B cell (primary cell): ENCODE measurements at regions not wholly inside any gene's neighbourhood (a gene's known extent, or its start where the extent isn't known, plus 50 kb on each side); places are given as distances from the start of the nearest gene placed in this dataset.

Source experiments
- ATAC-seq: fragments of 200-7000 bp; cut with Tn5 transposase; one replicate; pipeline ENCODE4 v1.10.0; 2021; ENCODE audit warnings: low read depth, mild to moderate bottlenecking, moderate number of reproducible peaks, moderate library complexity
- CTCF ChIA-PET: fragments of 350-600 bp; sonication (Branson Sonifier 250); formaldehyde crosslinking; loops from one replicate; lab custom pipeline; 2021; ENCODE audit warnings: antibody characterized with exemption, inconsistent platforms; lab: Charles Lee
- POLR2A ChIA-PET: fragments of 350-600 bp; sonication (Branson Sonifier 250); formaldehyde crosslinking; loops from one replicate; lab custom pipeline; 2021; ENCODE audit warnings: antibody characterized with exemption; lab: Charles Lee
- DNase-seq: peaks from one replicate; pipeline ENCODE4 v3.0.0; 2013
- H2AFZ ChIP-seq: 2 replicates; pipeline ENCODE4 v1.6.1; 2012; ENCODE audit warnings: mild to moderate bottlenecking, low read depth, low read length; ENCODE audit not compliant: insufficient read depth, poor library complexity, severe bottlenecking
- H3K27ac ChIP-seq, 2 donors: 1 replicate in 1 of 2; 2 replicates in 1 of 2; pipeline ENCODE4 v1.5.1; 2012 to 2013; ENCODE audit warnings: low read length in 2 of 2, mild to moderate bottlenecking in 2 of 2, moderate library complexity in 1 of 2
- H3K27me3 ChIP-seq, 4 experiments: fragments of 200-600 bp in 1 of 4; sonication (generic) in 1 of 4; replicated peaks in 1 of 4; 1 replicate in 2 of 4; 2 replicates in 2 of 4; pipeline versions ENCODE4 v1.6.1 to v1.7.0; 2013 to 2016; ENCODE audit warnings: low read length in 3 of 4, mild to moderate bottlenecking in 2 of 4, mixed read lengths in 1 of 4, moderate library complexity in 1 of 4; ENCODE audit not compliant: insufficient read depth in 4 of 4, control insufficient read depth in 3 of 4; ENCODE audit errors: control extremely low read depth in 1 of 4
- H3K36me3 ChIP-seq, 2 experiments: replicated peaks in 1 of 2; 1 replicate in 1 of 2; 2 replicates in 1 of 2; pipeline versions ENCODE4 v1.6.1 to v1.7.1; 2013; ENCODE audit warnings: low read length in 1 of 2; ENCODE audit not compliant: insufficient read depth in 2 of 2, control insufficient read depth in 1 of 2; ENCODE audit errors: control extremely low read depth in 1 of 2, extremely low read depth in 1 of 2
- H3K4me1 ChIP-seq, 2 donors: fragments of 200-600 bp in 1 of 2; sonication (generic) in 1 of 2; 1 replicate in 1 of 2; 2 replicates in 1 of 2; pipeline versions ENCODE4 v1.5.1 to v1.6.1; 2013 to 2017; ENCODE audit warnings: low read length in 2 of 2; ENCODE audit not compliant: control insufficient read depth in 2 of 2, insufficient read depth in 2 of 2
- H3K4me2 ChIP-seq: replicated peaks from 2 replicates; pipeline ENCODE3; 2012; ENCODE audit warnings: mild to moderate bottlenecking, low read depth, low read length; ENCODE audit not compliant: poor library complexity, severe bottlenecking
- H3K4me3 ChIP-seq, 5 experiments: fragments of 200-600 bp in 1 of 5; sonication (generic) in 1 of 5; 1 replicate in 3 of 5; 2 replicates in 2 of 5; pipeline versions ENCODE4 v1.5.1 to v1.7.0; 2011 to 2016; ENCODE audit warnings: low read length in 4 of 5, mild to moderate bottlenecking in 4 of 5, low read depth in 2 of 5, control low read depth in 1 of 5, moderate library complexity in 1 of 5; ENCODE audit not compliant: insufficient read depth in 1 of 5; ENCODE audit errors: control extremely low read depth in 1 of 5, extremely low read depth in 1 of 5
- H3K79me2 ChIP-seq: fragments of 200-600 bp; sonication (generic); one replicate; pipeline ENCODE4 v1.6.0; 2016; ENCODE audit warnings: low read length; ENCODE audit not compliant: control insufficient read depth, insufficient read depth
- H3K9ac ChIP-seq: fragments of 200-600 bp; sonication (generic); 2 replicates; pipeline ENCODE4 v1.6.1; 2017; ENCODE audit warnings: mild to moderate bottlenecking, low read length, moderate library complexity
- H3K9me3 ChIP-seq, 3 donors: one replicate each; pipeline versions ENCODE4 v1.6.1 to v1.7.1; 2013; ENCODE audit warnings: low read length in 2 of 3; ENCODE audit not compliant: control insufficient read depth in 2 of 3, insufficient read depth in 1 of 3; ENCODE audit errors: control extremely low read depth in 1 of 3
- H4K20me1 ChIP-seq: 2 replicates; pipeline ENCODE4 v1.6.0; 2012; ENCODE audit warnings: mild to moderate bottlenecking, low read length; ENCODE audit not compliant: insufficient read depth, control insufficient read depth, poor library complexity, severe bottlenecking
- H3K27ac Mint-ChIP-seq: one replicate; pipeline ENCODE4 v1.8.0; 2021; ENCODE audit warnings: mixed read lengths
- H3K27me3 Mint-ChIP-seq: one replicate; pipeline ENCODE4 v1.8.0; 2021; ENCODE audit warnings: mixed read lengths
- H3K4me1 Mint-ChIP-seq: one replicate; pipeline ENCODE4 v1.8.0; 2021; ENCODE audit warnings: mixed read lengths
- H3K4me3 Mint-ChIP-seq: one replicate; pipeline ENCODE4 v1.8.0; 2021; ENCODE audit warnings: mixed read lengths
- H3K9me3 Mint-ChIP-seq: one replicate; pipeline ENCODE4 v1.8.0; 2022; ENCODE audit warnings: mixed read lengths; ENCODE audit not compliant: insufficient read depth
- CTCF ChIP-seq: fragments of 200-600 bp; IDR thresholded peaks from one replicate; pipeline ENCODE4 v1.8.0; 2022; ENCODE audit warnings: antibody characterized with exemption, mild to moderate bottlenecking
- EZH2 ChIP-seq: IDR thresholded peaks from 2 replicates; pipeline ENCODE4 v1.6.1; 2012; ENCODE audit warnings: borderline replicate concordance, low read depth, mild to moderate bottlenecking, moderate library complexity, low read length; ENCODE audit not compliant: insufficient read depth, poor library complexity, severe bottlenecking
- WGBS: methylation state at CpG from one replicate; pipeline ENCODE4 v1.1.5; 2013; ENCODE audit warnings: missing lambda C conversion rate; ENCODE audit not compliant: insufficient coverage; 5-methylcytosine and 5-hydroxymethylcytosine counted together
- intact Hi-C: fragments of 100-400 bp; cut with micrococcal nuclease; formaldehyde crosslinking; loops from one replicate; pipeline ENCODE4 v1.10.0; 2022

- intact Hi-C loops = no loop called here
Measured at GRCh38 chr5:51832934-51833470, 449.8 kb downstream of the ISL1 start.

GRCh38 chr5:51838459-51838858 lies 455.2 kb downstream of the ISL1 start:
- Mint-ChIP-seq H3K27me3 (no peaks in the 10 kb centered on the region), H3K4me1 (no peaks in the 10 kb centered on the region), H3K27ac (no peak overlapping the region), H3K9me3 (no peaks in the 10 kb centered on the region), H3K4me3 (no peak overlapping the region)
- Histone ChIP-seq H3K4me1 (no peaks in the 10 kb centered on the region), H3K79me2 (no peaks in the 10 kb centered on the region), H3K27ac (no peak overlapping the region), H3K9me3 (peaks cover 0 to 4% (median 0%) of the 10 kb centered on the region in 3 donors), H4K20me1 (no peaks in the 10 kb centered on the region), H3K9ac (no peak overlapping the region), H3K4me2 (no peak overlapping the region), H3K27me3 (no peaks in the 10 kb centered on the region), H3K36me3 (no peaks in the 10 kb centered on the region), H2AFZ (no peak overlapping the region), H3K4me3 (no peak overlapping the region)
- ChIA-PET CTCF (no interaction called here), POLR2A (no interaction called here)
- intact Hi-C loops = no loop called here
- ATAC-seq (no peak), DNase-seq (no peak)
- no peak for TF ChIP-seq CTCF
- no peak for TF ChIP-seq EZH2
- WGBS = no CpG with 5 or more reads among the region's 2 CpGs

More at GRCh38 chr5:51832934-51833470, 449.8 kb downstream of the ISL1 start:
- H3K27ac Mint-ChIP-seq = no peak overlapping the region
- ChIA-PET CTCF (no interaction called here), POLR2A (no interaction called here)
- Histone ChIP-seq H3K4me2 (no peak overlapping the region), H2AFZ (no peak overlapping the region), H3K27me3 (no peaks in the 10 kb centered on the region), H3K79me2 (no peaks in the 10 kb centered on the region), H3K36me3 (no peaks in the 10 kb centered on the region), H3K9me3 (no peaks in the 10 kb centered on the region), H3K27ac (no peak overlapping the region), H3K9ac (no peak overlapping the region), H3K4me1 (no peaks in the 10 kb centered on the region), H4K20me1 (no peaks in the 10 kb centered on the region), H3K4me3 (no peak overlapping the region)
- no peaks in the 10 kb centered on the region for H3K4me1 Mint-ChIP-seq
- TF ChIP-seq EZH2 (no peak), CTCF (no peak)
- H3K4me3 Mint-ChIP-seq = no peak overlapping the region
- H3K9me3 Mint-ChIP-seq = no peaks in the 10 kb centered on the region
- H3K27me3 Mint-ChIP-seq = no peaks in the 10 kb centered on the region
- ATAC-seq (no peak), DNase-seq (no peak)
- 100% methylated on average over 1 of the region's 5 CpGs for WGBS
